NCI-H774 (cell line): ENCODE measurements at regions not wholly inside any gene's neighbourhood (a gene's known extent, or its start where the extent isn't known, plus 50 kb on each side); places are given as distances from the start of the nearest gene placed in this dataset.

Experiments used
- DNase-seq: peaks from one replicate; lab custom pipeline; 2025; lab: John Stamatoyannopoulos, UW

DNA sequence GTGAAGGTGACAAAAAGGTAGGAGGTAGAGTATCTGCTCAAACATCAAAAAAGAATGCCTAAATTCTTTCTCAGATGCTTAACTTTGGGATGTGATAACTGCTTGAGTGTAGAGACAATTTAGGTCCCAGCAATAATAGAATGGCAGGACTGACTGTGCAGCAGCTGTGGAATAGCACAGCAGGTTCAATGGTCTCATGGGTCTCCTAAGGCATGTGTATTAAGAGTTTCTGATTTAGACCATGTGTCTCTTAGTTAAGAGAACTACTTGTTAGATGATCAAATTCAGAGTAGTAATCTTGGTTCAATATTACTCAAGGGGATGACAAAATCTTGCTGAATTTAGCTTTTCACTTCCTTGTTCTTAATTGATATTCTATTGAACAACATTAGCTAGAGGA lies 72.0 kb downstream of the ALX1 start:
- no peak for DNase-seq

DNA sequence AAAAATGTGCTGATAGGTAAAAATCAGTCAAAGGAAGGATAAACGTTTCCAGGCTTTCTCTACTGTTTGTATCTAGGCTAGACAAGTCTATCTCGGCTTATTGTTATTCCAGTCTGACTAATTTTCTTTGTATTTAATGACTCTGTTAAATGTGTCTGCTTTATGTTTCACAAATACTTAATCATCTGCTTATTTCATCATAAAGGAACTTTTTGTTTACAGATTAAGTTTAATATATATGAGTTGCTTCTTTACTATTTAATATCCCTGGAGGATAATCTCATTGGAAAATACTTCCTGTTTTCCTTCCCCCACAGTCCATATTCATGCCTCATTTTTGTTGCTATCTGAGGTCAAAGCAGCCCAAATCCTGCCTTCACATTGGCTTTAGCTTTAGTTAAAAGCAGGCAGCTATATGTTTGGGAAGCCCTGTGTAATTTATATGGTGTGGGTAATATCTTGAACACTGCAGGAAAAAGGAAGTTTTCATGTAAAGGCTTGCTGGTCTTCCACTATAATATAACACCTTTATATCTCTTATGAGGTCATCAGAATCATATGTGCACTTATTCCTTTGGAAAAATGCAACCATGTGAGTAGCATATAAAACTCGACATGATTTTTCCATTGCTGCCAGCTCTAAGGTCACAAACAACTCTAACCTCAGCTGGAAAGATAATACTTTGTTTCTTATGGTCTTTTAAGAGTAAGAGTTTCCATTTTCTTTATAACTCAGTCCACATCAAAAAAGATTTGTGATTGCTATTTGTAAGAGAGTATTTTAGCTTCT lies 76.8 kb downstream of the ALX1 start:
- no peak for DNase-seq

DNA sequence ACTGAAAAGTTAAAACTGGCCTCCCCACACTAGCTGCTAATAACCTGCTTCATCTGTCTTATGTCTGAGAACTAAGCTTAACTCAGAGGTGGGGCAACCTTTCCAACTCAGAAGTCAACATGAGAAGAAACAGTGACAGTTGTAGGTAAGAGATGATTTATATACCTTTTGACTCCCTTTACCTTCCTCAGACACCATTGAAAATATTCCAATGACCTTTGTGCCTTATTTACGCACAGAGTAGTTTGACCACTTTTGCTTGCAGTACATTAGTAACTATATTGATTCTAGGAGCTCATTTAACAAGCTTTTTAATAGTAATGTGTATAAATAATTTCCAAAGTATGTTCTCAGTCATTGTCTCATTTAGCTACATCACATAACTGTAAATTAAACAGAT lies 77.6 kb downstream of the ALX1 start:
- DNase-seq, result no peak

DNA sequence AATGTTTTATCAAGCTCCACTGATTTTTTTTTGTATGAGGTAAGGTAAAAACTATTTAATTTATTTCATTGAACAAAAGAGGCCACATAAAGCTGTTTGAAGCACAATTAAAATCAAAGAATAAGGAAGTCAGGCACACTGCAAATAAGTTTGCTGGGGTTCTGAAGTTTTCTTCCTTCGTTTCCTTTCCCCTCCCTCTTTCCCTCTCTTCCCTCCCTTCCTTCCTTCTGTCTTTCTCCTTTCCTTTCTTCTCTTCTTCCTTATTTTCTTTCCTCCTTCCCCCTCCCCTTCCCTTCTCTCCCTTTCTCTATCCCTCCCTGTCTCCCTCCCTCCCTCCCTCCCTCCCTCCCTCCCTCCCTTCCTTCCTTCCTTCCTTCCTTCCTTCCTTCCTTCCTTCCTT lies 78.7 kb downstream of the ALX1 start:
- no peak for DNase-seq

DNA sequence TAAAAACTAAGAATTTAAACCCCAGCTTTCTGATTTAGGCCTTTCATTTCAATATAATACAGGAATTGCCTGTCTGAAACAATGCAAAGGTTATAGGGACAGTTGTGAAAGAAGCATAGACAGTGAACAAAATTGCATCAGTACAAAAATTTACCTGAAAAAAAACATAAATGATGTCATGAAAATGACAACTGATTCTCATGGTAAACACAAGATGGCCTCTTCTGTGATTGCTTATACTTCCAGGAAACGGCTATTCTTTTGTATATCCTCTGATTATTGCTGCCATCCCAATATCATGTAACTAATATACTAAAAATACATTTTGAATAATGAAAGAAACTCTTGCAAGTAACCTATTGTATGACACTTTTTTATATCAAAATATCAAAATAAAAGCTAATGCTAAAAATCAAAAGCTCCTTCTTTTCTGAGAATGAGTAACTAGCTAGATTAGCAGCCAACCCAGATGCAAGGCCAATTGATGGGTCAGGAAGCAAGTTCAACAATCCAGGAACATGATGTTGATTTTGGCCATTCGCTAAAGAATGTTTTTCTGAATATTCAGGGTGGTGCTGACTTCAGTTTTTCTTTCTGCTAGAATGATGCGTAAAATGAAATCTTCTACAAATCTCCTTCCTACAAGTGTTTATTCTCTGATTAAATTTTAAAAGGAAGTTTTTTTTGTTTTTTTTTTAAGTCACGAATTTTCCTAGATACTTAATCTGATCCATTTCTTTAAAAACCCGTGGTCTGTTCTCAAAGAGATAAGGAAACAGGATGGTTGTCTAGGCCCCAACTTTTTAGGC lies 83.6 kb downstream of the ALX1 start:
- DNase-seq, result no peak

DNA sequence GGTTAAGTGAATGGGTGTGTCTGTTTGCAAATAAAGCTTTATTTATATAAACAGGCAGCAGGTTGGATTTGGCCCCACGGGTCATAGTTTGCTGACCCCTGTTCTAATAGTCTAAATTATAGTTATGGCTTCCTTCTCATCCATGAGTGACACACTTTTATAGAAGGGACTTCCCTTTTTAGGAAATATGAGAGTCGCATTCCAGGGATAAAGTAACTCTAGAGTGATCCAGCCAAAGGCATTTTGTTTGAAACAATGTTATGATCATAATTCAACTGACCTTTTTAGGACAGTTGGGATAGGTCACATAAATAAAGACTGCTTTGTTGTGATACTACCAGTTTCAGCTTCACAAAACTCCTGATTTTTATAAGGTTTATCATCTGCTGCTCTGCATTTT lies 87.9 kb downstream of the ALX1 start:
- no peak for DNase-seq

DNA sequence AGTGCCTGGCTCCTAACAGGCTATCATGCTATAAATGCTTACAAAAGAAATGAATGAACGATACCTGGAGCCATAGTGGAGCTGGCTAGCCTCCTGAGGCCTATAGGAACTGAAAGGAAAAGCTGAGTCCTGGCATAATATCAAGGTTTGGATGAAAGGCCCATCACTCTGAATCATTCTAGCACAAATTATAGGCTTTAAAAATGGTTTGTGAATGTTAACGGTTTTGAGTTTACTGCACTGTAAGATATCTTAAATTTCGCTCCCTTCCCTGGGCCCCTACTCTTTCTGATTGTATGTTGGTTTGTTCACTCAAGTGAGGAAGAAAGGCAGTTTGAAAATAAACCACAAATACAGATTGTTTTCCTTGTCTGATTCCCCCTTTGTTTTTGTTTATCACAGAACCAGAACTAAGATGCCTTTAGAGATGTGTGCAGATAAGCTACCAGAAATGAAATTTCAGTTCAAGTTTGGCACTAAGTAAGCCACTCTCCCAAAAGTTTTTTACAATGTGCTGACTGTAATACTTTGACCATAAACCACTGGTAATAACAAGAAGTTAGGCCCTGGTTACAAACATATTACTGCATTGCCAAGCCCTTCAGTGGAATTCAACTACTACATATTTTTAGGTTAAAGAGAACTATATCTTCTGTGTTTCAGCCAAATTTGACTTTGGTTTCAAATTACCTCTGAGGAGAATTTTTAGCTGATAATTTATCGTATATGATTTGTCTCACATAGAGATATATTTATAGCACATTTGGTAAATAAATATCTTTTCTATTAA lies 89.5 kb downstream of the ALX1 start:
- no peak for DNase-seq

DNA sequence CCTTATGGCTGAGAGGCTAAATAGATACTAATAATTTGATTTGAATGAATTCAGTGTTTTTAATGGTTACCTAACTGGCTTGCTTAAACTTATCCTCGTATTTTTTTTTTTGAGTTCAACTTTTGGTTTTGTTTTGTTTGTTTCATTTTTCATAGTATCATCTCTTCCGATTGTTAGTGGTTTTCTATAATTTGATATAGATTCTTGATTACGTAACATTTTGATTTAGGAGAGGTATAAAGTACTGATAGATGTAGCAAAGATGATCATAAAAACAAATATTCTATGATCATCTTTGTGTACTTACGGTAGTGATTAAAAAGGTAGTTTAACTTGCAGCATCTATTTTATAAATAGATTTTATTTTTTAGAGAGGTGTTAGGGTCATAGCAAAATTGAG lies 93.0 kb downstream of the ALX1 start:
- DNase-seq, result no peak

DNA sequence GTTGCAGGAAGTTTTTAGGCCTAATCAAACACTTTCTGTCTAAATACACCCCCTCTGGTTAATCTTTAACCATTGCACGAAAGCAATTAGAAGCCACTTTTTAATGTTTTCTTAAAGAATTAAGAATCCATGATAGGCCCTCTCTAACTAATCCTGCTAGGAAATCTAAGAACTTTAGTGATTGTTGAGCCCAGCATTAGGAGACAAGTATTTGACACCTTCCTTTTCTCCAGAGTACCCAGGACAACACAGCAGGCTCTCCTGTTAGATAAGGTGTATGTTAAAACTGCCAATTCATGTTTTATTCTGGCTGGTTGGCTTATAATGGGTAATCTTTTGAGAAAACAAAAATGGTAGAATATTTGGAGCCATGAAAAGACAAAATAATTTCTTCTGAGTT lies 95.0 kb downstream of the ALX1 start:
- no peak for DNase-seq

- DNase-seq, result no peak
Observed at GRCh38 chr12:85385406-85385805, 105.4 kb downstream of the ALX1 start.

DNA sequence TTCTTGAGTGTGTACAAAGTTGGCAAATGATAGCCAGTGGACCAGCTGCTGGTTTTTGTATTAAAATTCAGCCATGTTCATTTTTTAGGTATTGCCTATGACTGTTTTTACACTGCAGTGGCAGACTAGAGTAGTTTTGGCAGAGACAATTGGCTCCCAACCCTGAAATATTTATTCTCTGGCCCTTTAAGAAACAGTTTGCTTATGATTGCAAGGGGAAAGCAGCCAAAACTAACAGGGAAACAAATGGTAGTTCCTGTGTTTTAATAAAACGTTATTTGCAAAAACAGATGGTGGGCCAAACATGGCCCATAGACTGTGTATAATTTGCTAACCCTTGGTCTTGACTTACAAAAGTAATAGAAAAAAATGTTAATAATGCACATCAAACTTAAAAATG lies 110.2 kb downstream of the ALX1 start:
- no peak for DNase-seq

DNA sequence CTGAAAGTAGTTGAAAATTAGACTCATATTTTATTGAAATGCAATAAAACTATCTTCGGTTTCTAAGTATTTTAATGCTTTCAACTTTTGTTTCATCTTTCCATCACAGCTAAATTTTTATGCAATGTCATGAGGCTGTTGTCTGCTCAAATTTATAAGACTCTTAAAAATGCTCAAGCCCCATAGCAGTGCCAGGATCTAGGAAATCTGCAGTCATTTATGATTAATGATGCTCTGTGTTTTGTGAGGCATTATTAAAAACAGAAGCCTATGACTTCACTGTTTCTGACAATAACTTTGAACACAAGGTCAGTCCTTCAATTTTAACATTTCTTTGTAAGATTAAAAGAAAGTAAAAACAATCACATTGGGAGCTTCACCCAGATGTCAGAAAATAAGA lies 112.5 kb downstream of the ALX1 start:
- DNase-seq, result no peak

DNA sequence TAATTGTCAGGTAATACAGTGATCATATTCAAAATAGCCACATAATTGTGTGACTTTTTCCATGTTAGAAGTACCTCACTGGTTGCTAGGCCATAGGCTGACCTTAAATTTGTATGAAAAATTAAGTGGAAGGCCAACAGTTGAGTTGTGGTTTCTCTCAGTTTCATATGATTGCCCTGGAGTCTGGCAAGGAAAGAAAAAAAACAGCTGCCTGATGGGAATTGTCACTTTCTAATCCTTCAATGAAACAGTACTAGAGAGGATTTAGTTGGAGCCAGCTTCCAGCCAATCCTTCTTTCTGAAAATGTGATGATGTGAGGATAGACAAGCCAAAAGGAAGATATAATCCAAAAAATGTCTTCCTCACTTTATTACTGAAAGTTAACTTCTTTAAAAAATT lies 113.6 kb downstream of the ALX1 start:
- DNase-seq, result no peak

GRCh38 chr12:85394065-85394464 lies 114.0 kb downstream of the ALX1 start:
- DNase-seq, result no peak

DNA sequence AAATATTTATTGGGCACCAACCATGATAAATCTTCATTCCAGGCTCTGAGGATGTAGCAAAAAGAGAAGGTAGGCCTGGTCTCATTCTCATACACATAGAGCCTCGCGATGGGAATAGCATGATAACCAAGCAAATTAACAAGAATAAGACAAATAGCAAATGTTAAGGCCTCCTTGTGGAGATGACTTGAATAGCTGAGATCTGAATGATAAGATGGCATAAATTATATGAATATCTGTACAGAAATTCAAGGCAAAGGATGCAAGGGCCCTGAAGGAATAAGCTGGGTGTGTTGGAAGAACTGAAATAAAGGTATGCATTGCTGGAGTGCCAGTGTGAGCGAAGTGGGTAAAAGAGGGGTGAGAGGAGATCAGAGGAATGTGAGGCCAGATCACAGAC lies 114.8 kb downstream of the ALX1 start:
- no peak for DNase-seq

DNA sequence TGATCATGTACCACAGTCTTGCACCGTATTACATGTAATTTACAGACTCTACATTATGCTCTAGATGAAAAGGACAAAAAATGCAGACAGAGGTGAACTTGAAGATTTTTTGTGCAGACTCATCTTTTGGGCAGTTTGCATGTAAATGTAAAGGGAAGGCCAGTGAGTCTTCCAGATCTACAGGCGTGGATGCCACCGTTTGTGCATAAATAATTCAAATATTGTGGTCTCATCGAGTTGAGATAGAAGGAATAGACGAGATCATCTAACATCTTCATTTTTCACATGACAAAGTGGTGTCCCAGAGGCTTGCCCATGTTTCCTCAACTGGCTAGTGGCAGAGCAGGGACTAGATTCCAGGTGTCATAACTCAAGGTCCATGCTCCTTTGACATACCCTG lies 125.2 kb downstream of the ALX1 start:
- DNase-seq, result no peak

DNA sequence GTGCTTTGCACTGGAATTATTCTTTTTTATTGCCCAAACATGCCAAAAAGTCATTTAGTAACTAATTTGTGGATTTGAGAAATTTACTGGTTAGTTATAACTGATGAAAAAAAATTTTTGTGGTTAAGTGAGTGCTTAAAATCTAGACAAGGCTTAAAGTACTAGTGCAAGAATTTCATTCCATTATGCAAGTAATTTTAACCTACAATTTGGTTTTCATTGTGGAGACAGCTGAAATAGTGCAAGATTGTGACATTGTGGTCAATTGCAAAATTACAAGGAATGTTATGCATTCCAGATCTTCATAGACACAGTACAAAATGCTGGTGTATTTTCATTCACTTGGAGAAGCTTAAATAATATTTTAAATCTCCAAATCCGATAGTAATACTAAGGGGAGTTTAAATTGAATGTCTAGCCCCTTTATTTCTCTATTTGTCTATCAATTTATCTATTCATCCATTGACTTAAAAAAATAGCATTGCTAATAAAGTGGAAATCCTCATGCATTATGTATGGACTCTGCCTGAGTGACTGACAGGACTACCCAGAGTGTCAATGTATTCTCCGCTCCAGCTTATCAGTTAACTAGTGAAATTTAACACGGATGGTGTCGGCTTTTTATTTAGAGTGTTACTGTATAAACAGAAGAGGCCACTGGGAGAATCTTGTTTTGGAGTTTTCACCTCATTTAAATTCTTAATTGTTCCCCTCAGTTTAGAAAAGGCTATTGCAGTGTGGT lies 125.9 kb downstream of the ALX1 start:
- DNase-seq, result no peak

GRCh38 chr12:85413266-85413665 lies 133.2 kb downstream of the ALX1 start:
- DNase-seq, result no peak

DNA sequence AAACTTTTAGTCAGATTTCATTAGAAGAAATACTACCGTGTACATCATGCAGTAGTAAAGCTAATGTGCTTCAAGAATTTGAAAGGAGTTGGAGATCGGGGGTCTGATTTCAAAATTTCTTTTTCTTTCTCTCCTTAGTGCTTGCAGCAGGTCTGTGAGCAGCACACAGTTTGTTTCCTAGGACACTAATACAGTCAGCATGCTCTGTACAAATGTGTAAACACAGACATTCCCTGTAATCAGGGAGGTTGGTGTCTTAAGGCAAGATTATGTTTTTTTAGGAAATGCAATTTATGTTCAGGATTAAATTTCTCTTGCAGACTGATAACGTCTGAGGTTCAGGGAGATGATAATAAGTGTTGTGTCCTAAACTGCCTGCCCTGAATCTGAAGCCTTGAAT lies 142.7 kb downstream of the ALX1 start:
- no peak for DNase-seq

GRCh38 chr12:85423947-85424346 lies 143.9 kb downstream of the ALX1 start:
- no peak for DNase-seq

DNA sequence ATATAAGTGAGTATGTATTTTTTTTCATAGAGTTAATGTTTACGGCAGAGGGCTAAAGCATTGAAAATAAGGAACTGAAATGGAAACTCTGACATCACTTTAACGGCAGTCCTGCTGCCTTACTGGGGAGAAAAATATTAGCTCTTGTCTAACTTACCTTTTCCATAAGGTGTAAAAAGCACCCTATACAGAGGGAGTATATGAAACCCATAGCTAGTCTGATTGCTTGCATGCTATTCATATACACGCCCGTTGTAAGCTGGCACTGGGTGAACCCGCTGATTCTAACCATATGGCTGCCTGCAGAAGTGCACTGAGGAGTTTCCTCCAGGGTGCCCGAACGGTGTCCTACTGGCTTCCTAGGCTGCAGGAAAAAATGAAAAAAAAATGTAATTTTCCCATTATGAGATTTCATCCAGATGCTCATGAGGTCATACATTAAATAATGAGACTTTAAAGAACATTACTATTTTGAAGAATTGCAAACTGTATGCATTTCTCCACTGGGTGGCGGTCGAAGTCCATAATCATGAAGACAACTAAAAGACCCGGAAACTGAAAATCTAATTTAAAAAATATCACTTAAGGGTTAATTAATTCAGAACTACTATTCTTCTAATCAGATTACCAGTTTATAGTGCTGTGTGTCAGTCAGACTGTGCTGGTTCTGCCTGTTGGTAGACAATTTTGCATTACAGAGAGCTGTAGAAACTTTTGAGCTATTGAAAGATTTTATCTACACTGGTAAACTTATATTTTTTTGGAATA lies 144.7 kb downstream of the ALX1 start:
- DNase-seq, result no peak

GRCh38 chr12:85425349-85425612 lies 145.3 kb downstream of the ALX1 start:
- no peak for DNase-seq
